Stimulated activated CD8-positive, alpha-beta memory T cell treated with anti-CD3 and anti-CD28 coated beads, Interleukin-4, amount 100 ng/mL, for 4 hours (primary cell): ENCODE measurements at regions not wholly inside any gene's neighbourhood (a gene's known extent, or its start where the extent isn't known, plus 50 kb on each side); places are given as distances from the start of the nearest gene placed in this dataset.
A peak's percentile ranks its signal among the peaks of the same experiment; 100 is the strongest.

Experiments
- DNase-seq, 2 donors: peaks; one replicate each; pipeline ENCODE4 v3.0.0-alpha.2; 2020; ENCODE audit warnings: low read depth in 2 of 2, low spot score in 1 of 2

DNA sequence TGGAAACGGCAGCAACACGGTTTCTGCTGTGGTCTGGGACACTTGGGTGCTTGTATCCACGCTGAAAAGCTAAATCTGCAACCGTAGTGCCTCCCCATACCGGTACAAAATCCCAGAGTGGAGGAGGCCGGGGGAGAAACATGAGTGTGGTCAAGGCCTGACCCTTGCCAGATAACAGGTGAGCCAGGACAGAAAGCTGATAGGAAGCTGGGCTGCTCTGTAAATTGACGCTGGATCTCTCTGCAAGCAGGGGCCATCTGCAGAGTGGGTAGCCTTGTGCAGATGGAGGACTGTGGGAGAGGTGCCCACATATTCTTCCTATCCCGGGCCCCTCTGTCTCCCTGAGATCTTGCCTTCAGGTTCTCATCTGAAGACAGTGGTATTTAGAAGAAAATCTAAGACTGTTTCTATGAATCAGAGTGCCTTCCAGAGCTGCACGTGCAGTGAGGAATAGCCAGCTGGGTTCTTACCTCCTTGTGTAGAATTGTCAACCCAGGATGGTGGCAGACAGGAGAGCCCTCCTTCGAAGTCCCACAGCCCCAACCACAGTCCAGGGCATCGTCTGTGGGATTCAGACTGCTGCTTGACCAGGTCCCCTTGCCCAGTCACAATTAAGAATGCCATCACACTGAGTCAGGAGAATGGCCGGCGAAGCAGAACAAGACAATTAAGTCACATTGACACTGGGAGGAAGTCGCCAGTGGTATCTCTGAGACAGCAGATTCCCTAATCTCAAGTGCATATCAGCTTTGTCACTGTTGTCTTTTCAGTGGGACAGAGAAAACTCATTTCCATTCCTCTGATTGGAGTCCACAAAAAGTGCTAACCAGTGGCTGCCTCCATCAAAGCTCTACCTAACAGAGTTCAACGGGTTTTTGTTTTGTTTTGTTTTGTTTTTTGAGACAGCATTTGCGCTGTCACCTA, 100.0 kb upstream of the RIPOR2 start:
- DNase-seq, result no peak

DNA sequence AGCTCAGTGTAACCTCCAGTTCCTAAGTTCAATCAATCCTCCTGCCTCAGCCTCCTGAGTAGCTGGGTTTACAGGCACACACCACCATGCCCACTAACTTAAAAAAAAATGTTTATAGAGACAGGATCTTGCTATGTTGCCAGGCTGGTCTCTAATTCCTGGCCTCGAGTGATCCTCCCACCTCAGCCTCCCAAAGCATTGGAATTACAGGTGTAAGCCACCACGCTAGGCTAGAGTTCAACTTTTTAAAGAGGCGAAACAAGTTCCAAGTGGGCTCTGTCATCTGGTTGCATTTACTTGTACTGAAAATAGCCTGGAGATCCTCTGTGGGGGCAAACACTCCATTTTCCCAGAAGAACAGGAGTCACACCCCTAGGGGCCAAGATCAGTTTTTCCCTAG, 100.7 kb upstream of the RIPOR2 start:
- DNase-seq, result no peak

DNA sequence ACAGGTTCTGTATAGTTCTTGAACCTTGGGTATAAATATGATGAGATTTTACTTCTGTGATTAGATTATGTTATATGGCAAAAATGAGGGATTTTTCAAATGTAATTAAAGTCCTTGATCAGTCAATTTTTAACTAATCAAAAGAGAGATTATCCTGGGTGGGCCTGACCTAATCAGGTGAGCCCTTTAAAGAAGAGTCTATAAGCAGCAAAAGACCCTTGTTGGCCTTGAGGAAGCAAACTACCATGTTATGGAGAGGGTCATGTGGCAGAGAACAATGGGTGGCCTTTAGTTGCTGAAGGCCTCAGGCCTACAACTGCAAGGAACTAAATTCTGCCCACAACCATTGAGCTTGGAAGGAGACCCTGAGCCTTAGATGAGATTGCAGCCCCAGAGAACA, 102.5 kb upstream of the RIPOR2 start:
- DNase-seq, result no peak

DNA sequence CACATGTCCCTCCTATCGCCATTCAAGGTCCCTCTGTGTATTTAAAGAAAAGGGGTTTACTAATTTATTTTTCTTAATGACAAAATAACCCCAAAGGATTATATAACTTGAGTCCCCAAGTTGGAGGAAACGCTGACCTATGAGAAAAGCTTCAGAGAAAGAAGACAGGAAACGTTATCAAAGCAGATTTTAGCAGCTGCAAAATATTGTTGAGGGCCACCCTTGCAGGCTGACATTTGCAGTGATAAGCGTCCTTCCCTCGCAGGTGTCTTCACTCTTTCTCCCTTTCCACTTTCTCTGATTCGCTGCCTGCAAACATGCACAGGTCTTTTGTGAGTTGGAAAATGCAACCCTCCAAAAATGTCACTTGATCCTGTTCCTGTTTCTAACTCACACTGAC, 103.2 kb upstream of the RIPOR2 start:
- no peak for DNase-seq

DNA sequence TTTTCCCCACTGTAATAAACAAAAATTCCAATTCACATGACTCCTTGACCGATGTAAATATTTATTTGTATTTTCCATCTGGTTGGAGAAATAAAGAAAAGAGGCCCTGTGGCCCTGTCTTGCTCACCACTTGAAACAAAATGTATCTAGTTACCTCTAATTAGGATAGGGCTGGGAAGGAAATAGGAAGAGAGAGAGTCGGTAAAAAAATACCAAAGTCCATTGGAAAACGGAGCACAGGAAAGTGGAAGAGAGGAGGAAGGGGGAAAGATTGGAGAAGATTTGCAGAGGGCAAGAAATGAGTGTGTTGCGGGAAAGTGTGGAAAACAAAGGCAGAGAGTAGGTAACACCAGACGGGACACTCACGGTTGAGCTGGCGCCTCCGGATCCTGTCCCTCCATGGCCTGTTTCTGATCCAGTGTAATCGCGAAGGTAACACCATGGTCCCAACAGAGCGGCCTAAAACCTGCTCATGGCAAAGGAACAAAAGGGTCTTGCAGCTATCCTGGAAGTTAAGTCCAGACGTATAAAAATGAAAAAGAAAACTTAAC, 105.8 kb upstream of the RIPOR2 start:
- no peak for DNase-seq

DNA sequence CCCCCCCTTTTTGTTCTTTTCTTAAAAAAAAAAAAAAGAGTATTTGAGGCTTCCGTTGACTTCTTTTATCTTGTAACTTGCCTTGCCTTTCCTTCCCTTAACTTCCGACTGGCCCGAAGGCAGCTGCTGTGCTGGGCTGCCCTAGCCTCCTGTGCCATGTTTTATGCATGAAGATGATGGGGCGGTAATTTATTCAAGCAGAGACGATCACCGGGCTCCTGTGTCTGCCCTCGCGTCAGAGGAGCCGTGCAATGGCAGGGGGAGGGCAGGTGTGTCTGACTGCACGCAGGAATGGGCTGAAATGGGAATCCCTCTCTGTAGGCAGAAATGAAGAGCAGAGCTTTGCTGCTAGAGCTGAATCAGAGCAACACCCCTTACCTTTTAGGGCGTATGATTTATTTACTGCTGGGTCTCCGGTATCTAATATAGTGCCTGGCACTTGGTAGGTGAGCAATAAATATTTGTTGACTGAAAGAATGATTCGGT, 106.3 kb upstream of the RIPOR2 start:
- no peak for DNase-seq

DNA sequence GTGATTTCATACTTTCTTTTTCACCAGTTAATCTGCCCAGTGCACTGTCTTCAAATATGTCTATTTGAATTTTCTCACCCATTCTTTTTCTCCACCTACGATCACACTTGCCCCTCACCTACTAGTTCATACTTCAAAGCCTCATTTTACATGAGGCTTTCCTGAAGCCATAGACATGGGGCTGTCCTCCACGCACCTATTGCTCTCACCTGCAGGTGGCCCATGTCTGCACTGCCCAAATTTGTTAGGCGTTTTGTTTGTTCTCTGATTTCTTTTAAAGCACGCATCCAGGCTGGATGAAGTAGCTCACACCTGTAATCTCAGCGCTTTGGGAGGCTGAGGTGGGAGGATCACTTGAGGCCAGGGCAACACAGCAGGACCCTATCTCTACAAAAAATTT, 106.8 kb upstream of the RIPOR2 start:
- no peak for DNase-seq

DNA sequence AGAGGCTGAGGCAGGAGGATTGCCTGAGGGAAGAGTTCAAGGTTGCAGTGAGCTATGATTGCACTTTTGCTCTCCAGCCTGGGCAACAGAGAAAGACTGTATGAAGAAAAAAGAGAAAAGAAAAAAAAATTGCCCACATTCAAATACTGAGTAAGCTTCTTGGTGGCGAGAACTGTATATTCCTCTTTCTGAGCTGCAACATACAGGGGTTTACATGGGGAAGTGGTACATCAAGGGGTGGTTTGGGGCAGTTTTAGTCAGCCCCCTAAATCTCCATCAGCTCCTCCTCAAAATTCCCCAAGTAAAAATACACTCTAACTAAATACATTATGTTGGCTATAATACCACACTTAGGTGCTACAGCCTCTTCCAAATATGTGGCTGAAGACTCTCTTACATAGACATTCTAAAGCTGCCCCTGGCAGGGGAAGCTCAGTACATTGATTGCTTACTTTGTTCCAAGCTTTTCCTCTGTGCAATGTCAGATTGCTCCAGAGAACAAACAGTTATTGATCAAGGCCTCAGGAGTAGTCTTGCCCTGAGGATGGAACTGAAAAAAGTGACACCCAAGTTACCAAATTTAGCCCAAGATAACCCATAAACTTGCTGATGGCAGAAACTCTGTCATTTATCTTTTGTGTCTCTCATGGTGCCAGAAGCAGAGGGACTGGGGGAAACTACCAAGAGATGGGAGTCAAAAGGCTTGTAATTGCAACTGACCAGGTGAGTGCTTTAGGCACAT, 107.4 kb upstream of the RIPOR2 start:
- DNase-seq, result no peak

DNA sequence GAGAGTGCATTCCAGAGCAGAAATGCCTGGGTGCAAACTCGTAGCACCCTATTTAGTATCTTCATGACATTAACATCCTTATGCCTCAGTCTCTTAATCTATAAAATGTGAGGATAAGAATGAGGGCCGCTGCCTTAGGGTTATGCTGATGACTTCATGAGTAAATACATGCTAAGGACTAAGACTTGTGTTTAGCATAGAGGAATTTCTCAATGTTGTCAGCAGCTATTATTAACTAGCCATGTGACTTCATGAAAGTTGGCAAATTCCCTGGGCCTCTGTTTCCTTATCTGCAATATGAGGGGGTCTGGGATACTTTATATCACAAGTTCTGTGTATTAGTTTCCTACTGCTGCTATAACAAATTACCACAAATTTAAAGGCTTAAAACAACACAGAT, 108.1 kb upstream of the RIPOR2 start:
- no peak for DNase-seq

DNA sequence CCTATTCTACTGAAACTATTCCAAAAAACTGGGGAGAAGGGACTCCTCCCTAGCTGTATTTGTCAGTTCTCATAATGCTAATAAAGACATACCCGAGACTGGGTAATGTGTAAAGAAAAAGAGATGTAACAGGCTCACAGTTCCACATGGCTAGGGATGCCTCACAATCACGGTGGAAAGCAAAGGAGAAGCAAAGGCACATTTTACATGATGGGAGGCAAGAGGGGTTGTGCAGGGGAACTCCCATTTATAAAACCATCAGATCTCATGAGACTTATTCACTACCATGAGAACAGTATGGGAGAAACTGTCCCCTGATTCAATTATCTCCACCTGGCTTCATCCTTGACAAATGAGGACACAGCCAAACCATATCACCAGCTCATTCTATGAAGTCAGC, 111.2 kb upstream of the RIPOR2 start:
- DNase-seq, result no peak

DNA sequence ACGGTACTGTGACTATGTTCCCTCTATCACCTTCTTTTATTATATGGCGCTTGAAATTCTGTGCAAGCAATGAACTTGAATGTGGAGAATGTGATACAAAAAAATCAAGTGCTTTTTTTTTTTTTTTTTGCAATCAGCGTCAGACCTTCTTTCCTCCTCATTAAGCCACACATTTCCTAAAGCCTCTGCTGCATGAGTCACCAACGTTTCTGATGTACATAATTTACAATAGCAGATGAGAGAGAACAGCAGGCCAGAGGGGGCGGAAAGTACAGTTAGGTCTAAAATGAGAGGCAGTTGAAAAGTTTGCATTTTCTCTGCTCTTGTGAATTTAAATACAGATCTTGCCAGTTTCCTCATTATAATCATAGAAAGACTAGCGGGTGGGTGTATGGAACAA, 114.6 kb upstream of the RIPOR2 start:
- peak in 1 of 2 donors; percentile 49 for DNase-seq

DNA sequence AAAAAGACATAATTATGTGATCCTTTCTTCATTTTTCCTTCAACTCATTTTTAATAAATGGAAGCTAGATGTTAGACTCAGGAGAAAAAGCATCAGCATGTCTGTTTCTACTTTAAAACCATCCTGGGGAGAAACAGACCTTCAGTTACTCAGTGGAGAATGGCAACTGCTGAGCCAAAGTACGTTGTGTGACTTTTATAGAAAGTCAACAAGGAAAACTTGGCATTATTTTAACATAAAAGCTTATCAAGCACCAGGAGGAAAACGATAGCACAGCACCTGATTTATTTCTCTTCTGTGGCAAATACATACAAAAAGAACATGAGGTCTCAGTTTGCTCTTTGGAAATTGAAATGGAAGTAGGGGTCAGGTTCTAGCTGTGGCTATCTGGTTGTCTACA, 115.3 kb upstream of the RIPOR2 start:
- DNase-seq, result no peak

DNA sequence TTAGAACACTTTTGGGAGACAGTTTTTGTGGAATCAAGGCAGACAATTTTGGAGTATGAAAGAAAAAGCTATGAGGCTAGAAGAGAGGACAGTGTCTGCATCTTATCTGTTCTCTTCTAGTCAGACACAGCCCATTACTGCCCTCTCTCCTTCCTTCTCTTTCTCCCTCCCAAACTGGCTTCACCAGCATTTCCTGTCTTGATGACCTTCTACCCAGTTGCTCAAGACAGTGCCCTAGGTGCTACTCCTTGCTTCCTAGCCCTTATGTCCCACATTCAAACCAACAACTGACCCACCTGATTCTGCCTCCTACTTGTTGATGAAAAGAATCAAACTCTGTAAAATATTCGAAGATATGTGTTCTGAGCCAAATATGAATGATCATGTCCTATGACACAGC, 116.4 kb upstream of the RIPOR2 start:
- no peak for DNase-seq

DNA sequence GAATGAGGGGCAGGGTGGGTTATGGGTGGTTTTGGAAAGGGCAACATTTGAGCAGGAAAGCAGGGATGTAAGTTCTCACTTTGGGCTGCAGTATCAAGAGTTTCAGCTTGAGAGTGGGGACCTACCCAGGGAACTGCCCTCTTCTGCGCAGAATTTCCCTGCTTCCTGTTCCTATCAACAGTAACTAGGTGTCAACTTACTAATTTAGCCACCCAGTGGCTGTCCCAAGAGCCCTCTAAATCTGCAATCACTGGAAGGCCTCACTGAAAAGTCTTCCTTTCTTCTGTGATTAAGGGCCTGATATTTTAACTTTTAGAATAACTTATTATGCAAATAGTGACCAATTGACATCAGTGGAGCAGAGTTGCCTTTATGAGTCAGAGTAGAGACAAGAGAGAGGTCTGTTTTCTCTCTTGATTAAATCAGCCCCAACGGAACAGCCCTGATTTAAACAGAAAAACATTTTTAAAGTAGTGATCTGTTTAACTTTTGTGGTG, 118.2 kb upstream of the RIPOR2 start:
- no peak for DNase-seq

DNA sequence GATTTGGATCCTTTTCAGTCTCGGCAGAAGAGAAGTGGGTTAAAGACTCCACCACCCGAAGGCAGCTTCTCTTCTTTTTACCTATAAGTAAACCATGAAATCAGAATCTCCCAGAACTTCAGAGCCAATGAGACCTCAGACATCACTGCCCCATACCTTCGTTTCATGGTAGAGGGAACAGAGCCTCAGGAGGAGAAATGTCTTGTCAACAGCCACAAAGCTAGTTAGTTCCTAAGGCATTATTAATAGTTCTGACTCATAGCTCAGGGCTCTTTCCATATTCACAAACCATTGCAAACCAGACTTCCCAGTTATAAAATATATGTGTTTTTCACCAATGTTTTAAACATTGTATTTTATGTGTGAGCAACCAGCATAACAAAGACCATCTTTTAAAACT, 118.7 kb upstream of the RIPOR2 start:
- no peak for DNase-seq

DNA sequence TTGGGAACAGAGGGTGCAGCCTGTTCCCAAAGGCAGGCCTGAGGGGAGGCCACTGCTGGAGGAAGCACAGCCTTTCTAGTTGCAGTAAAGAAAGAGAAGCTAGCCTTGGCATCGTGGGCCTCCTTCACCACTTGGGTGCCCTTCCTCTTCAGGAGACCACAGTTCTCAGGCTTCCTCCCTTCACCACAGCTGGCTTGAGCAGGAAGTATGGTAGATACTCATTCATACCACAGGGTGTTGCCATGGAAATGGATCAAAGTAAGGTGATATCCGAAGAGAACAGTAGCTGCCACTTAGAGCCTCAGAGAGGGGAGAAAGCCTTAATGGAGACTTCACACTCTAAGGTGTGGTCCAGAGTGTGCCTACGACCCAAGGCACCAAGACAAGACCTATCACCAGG, 120.4 kb upstream of the RIPOR2 start:
- peak in 1 of 2 donors; percentile 28 for DNase-seq

DNA sequence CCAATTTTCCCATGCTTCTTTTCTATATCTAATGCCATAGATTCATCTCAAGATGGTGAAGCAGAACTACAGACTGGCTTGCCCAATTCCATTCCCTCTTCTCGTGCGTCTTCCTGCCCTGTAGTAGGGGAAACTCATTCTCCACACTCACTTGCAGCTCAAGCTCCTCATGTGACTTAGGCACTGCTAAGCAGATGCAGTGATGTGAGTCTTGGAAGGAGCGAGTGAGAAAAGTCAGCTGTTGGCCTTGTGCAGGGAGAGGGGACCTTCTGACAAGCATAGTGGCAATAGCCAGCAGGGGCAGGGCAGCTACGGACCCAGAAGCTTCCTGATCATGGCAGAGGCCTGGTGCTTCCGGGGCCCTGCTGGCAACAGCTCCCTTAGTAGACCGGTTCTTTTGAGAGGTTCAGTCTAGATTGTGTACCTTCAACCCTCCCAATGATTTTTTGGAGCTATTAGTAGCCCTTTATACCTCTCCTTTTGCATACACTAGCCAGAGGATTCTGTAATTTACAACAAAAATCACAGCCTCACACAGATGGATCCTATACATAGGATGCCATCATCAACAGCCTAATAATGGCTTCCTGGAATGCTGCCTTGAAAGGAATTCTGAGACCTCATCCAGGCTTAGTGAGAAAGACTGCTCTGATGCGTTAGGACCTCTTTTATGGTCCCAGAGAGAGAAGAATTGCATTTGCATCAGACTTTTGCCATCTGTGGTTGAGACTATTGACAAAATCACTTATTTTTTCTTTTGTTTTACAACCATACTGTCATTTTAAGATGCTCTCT, 121.5 kb upstream of the RIPOR2 start:
- DNase-seq, result no peak

DNA sequence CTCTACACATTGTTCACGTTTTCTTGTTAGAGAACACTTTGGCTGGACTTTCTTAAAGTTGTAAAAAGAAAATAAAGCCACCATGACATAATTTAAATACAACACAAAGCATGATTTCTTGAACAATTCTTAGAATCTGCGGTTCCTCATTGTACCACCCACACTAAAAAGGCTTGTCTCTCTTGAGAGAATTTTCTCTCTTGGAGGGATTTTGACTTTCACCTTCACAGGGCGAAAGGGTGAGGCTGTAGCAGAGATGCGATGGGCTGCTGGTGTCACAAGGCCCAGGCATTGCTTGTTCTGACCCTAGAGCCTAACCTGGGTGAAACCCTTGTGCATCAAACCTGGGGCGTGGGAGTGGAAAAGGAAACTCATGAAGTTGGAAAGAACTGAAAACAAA, 122.7 kb upstream of the RIPOR2 start:
- no peak for DNase-seq

DNA sequence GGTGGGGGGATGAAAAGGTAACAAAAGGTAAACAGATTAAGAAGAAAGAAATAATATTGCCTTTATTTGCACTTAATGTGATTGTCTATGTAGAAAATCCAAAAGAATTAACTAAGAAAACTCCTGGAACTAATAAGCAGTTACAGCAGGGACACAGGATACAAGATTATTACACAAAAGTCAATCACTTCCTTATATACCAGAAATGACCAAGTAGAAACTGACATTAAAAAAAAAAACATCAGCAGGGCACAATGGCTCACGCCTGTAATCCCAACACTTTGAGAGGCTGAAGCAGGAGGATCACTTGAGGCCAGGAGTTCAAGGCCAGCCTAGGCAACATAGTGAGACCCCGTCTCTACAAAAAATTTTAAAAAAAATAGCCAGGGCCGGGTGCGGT, 123.2 kb upstream of the RIPOR2 start:
- DNase-seq, result no peak

DNA sequence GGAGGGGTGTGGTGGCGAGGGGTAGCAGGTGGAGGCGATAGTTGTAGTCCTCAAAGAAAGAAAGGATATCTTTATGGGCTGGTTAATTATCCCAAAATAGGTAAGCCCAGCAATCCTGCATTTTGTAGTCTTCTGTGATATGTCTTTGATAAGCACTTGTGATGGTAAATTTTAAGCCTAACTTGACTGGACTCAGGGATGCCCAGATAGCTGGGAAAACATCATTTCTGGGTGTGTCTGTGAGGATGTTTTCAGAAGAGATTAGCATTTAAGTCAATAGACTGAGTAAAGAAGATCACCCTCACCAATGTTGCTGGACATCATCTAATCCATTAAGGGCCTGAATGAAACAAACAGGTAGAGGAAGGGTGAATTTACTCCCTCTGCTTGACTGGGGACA, 124.8 kb upstream of the RIPOR2 start:
- no peak for DNase-seq

DNA sequence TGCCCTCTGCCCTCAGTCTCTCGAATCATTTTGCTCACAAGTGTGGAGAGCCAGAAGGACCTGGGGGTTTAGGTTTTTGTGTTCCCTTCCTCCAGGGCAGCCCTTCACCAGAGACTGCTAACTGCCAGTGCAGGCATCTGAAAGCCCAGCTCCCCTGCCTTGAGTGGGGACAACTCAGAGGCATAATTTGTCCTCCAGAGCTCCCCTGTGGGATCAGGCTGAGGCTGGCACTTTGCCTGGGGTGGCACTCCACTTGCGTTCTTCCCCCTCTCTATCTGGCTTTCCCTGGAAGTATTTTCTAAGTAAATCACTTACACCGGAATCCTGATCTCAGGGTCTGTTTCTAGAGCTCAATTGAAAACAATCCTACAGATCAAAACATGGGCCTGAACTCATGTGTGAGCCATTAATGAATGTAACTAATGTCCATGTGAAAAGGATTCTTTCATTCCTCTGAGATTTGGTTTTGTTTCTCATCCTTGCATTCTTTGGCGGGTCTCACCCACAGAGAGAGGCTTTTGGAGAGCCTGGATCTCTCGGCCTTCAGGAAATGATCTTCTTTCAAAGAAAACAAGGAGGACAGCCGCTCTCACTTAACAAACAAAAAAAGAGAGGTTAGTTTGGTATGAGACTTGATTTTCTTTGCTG, 125.7 kb upstream of the RIPOR2 start:
- DNase-seq, result no peak
